Left lung (tissue), 4 donors: ENCODE measurements at regions not wholly inside any gene's neighbourhood (a gene's known extent, or its start where the extent isn't known, plus 50 kb on each side); places are given as distances from the start of the nearest gene placed in this dataset.
"Not testable (repeated sequence)": the region's sequence is repeated elsewhere in the genome, so short reads cannot be mapped to it uniquely, and the experiment has no call there.

Experiments used
- ATAC-seq: fragments of 200-7000 bp; cut with Tn5 transposase; one replicate; pipeline ENCODE4 v1.9.1; 2020; ENCODE audit warnings: moderate library complexity
- DNase-seq, 4 donors: peaks; one replicate each; pipeline ENCODE4 v3.0.0-alpha.2; 2013 to 2020
- H3K27ac ChIP-seq, 2 donors: fragments of 200-600 bp; sonication (generic) in 1 of 2; one replicate each; pipeline versions ENCODE4 v1.5.0 to v1.8.0; 2020 to 2021
- H3K27me3 ChIP-seq, 2 donors: fragments of 200-600 bp; sonication (generic) in 1 of 2; one replicate each; pipeline versions ENCODE4 v1.5.0 to v1.8.0; 2020 to 2021
- H3K36me3 ChIP-seq, 2 donors: fragments of 200-600 bp; sonication (generic) in 1 of 2; one replicate each; pipeline versions ENCODE4 v1.5.0 to v1.8.0; 2020 to 2021
- H3K4me1 ChIP-seq, 2 donors: fragments of 200-600 bp; one replicate each; pipeline ENCODE4 v1.8.0; 2021
- H3K4me3 ChIP-seq, 2 donors: fragments of 200-600 bp; sonication (generic) in 1 of 2; one replicate each; pipeline versions ENCODE4 v1.5.0 to v1.8.0; 2020 to 2021; ENCODE audit warnings: mild to moderate bottlenecking in 1 of 2
- H3K9me3 ChIP-seq, 2 donors: fragments of 200-600 bp; sonication (generic) in 1 of 2; one replicate each; pipeline versions ENCODE4 v1.5.0 to v1.8.0; 2020 to 2021
- intact Hi-C, 2 donors: fragments of 100-400 bp; cut with DNase I; formaldehyde crosslinking; loops; one replicate each; pipeline versions ENCODE4 v1.11.2 to v1.14.2; 2022
- TF ChIP-seq, protein P1 (sequence below), 2 donors: fragments of 200-600 bp; sonication (generic) in 1 of 2; IDR thresholded peaks; one replicate each; pipeline versions ENCODE4 v1.5.0 to v1.8.0; 2021; ENCODE audit warnings: antibody characterized with exemption in 2 of 2
- donor health status: DM: no; HTN: yes; CAD: no.
- donor health status: DM: no; HTN: no; CAD: no.

DNA sequence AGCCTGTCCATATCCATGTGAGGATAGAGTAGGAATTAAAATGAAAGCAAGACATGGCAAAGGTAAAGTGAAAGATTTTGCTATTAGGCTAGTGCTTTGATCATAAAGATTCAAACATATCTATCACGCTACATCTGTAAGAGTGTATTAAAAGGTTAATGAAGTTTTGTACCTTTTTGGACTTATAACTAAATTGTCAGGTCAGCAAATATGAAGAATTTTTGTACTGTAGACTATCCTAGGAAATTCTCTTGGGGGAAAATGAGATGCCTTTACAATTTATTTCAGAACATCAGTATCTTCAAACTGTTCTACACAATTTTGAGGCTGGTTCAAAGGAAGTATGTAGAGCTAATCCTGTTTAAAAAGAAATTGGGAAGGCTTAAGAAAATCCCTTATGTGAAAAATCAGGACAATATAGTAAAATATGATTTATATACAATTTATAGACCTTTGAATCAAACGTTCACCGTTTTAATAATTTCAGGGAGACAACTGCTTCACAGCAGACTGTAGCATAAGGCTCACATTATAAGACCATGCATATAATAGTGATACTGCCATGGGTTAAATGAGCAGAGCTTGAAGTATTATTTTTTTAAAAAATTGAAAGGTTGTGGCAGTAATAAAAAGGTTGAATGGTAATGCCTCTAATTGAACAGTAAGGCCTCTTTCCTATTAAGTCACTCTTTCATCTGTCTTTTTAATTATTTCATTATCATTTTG is 639.5 kb upstream of the ARRDC3 start:
- intact Hi-C loops = no loop called here
- H3K36me3 ChIP-seq = no peaks in the 10 kb centered on the region
- no peak for ATAC-seq
- DNase-seq = no peak
- H3K4me3 ChIP-seq = no peak overlapping the region
- TF ChIP-seq, protein P1, sequence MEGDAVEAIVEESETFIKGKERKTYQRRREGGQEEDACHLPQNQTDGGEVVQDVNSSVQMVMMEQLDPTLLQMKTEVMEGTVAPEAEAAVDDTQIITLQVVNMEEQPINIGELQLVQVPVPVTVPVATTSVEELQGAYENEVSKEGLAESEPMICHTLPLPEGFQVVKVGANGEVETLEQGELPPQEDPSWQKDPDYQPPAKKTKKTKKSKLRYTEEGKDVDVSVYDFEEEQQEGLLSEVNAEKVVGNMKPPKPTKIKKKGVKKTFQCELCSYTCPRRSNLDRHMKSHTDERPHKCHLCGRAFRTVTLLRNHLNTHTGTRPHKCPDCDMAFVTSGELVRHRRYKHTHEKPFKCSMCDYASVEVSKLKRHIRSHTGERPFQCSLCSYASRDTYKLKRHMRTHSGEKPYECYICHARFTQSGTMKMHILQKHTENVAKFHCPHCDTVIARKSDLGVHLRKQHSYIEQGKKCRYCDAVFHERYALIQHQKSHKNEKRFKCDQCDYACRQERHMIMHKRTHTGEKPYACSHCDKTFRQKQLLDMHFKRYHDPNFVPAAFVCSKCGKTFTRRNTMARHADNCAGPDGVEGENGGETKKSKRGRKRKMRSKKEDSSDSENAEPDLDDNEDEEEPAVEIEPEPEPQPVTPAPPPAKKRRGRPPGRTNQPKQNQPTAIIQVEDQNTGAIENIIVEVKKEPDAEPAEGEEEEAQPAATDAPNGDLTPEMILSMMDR (IDR thresholded peaks at IDR 0.05) = no peak
- H3K9me3 ChIP-seq = no peaks in the 10 kb centered on the region
- no peaks in the 10 kb centered on the region for H3K4me1 ChIP-seq
- no peaks in the 10 kb centered on the region for H3K27me3 ChIP-seq
- no peak overlapping the region for H3K27ac ChIP-seq

DNA sequence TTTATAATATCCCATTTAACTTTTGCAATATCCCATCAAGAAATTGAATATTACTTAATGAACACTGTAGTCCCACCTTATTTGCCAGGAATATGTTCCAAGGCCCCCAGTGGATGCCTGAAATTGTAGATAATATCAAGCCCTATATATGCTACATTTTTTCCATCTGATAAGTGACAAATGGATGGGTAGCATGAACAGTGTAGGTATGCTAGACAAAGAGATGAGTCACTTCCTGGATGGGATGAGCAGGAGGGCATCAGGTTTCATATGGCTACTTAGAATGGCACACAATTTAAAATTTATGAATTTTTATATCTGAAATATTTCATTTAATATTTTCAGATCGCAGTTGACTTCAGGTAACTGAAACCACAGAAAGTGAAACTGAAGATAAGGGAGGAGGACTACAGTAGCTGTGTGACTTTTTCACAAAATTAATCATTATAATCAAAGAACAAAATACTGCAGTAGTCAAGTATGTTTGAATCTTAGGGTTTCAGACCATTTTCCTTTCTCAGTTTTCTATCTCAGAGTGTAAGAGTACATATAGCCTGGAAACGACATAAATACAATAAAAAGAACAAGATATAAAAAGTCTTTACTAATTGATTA is 636.4 kb upstream of the ARRDC3 start:
- intact Hi-C loops = no loop called here

DNA sequence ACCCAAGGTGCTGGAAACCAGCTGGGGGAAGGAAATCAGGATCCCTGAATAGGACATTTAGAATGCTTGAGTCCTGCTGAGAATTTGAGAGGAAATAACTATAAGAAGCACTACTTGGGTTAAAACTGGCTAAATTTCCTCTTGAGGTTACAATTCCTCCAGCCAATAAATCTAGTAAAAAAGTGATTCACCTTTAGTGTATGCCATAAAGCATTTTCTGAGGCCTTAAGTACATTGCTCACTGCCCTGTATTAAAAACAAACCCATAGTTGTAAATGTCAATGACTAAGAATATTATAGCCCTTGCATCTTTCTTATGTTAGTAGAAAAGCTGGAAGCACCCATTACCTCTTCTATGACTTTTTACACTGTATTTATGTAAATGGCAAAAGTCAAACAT is 634.7 kb upstream of the ARRDC3 start:
- no peak for DNase-seq
- TF ChIP-seq, protein P1 (IDR thresholded peaks at IDR 0.05) = no peak

More for the DNA sequence above, 636.4 kb upstream of the ARRDC3 start:
- no peaks in the 10 kb centered on the region for H3K9me3 ChIP-seq
- H3K27me3 ChIP-seq = no peaks in the 10 kb centered on the region
- H3K4me3 ChIP-seq = no peak overlapping the region
- no peak for DNase-seq
- no peaks in the 10 kb centered on the region for H3K36me3 ChIP-seq
- H3K4me1 ChIP-seq = no peaks in the 10 kb centered on the region
- TF ChIP-seq, protein P1 (IDR thresholded peaks at IDR 0.05) = no peak
- ATAC-seq = no peak
- H3K27ac ChIP-seq = no peak overlapping the region

DNA sequence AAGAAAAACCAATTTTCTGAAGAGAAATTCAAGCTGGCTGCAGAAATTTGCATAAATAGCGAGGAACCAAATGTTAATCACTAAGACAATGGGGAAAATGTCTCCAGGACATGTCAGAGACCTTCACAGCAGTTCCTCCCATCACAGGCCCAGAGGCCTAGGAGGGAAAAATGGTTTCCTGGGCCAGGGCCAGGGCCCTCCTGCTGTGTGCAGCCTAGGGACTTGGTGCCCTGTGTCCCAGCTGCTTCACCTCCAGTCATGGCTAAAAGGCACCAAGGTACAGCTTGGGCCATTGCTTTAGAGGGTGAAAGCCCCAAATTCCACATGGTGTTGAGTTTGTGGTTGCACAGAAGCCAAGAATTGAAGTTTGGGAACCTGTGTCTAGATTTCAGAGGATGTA is 628.7 kb upstream of the ARRDC3 start:
- H3K36me3 ChIP-seq, H3K27ac ChIP-seq, ATAC-seq, H3K9me3 ChIP-seq, H3K27me3 ChIP-seq, H3K4me3 ChIP-seq, intact Hi-C loops, H3K4me1 ChIP-seq: not testable (repeated sequence)
- DNase-seq = peak in 1 of 4 donors; percentile 11

More for the DNA sequence above, 634.7 kb upstream of the ARRDC3 start:
- Histone ChIP-seq H3K27ac (no peak overlapping the region), H3K36me3 (no peaks in the 10 kb centered on the region), H3K27me3 (no peaks in the 10 kb centered on the region), H3K9me3 (no peaks in the 10 kb centered on the region), H3K4me3 (no peak overlapping the region), H3K4me1 (no peaks in the 10 kb centered on the region)
- ATAC-seq = no peak
- intact Hi-C loops = no loop called here

DNA sequence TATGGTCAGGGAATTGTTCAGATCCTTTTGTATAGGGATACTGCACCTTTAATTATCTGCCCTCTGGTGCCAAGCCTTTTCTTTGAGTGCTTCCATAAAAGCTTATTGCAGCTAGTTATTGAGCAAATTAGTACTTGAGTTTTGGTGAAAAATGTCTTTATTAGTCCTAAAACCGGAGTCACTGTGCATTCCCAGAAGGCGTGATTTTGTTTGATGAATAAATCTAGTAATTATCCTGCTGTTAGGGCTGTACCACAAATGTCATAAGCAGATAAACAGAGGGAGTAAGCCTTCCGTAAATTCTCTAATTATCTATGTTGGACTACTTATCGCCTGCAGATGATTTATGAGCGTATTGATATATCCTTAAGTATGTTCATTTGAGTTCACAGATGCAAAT is 620.7 kb upstream of the ARRDC3 start:
- H3K27me3 ChIP-seq = no peaks in the 10 kb centered on the region
- no peaks in the 10 kb centered on the region for H3K9me3 ChIP-seq
- TF ChIP-seq, protein P1 (IDR thresholded peaks at IDR 0.05) = no peak
- ATAC-seq = no peak
- H3K4me3 ChIP-seq = no peak overlapping the region
- H3K27ac ChIP-seq = no peak overlapping the region
- DNase-seq = no peak
- H3K36me3 ChIP-seq = no peaks in the 10 kb centered on the region
- intact Hi-C loops = no loop called here
- no peaks in the 10 kb centered on the region for H3K4me1 ChIP-seq
